ENCODE measurements at regions not wholly inside any gene's neighbourhood (a gene's known extent, or its start where the extent isn't known, plus 50 kb on each side); places are given as distances from the start of the nearest gene placed in this dataset.

DNA sequence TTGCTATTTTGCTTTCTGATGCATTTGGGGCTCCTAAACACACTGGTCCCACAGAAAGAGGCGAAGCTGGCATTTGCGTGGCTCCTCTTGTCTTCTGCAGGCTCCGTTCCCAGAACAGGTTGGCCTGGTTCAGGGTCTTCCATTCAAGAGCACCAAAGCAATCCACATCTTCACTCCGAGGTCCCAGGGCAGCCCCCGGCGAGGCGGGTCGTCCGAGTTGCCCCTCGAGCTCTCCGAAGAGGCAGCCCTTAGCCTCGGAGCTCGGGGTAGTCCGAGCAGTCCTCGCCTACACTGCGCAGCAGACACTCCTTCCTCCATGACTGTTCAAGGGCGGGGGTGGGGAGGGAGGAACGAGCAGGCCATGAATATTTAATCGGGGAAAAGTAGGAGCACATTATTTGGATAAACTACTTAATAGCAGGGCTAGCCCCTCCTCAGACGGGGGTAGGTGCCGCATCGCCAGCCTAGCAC, 321.3 kb downstream of the BLID start:
- TF ChIP-seq EZH2 (IDR thresholded peaks at IDR 0.05; ENCODE audit: insufficient read depth, low read length): no peak
- TF ChIP-seq, protein P1, sequence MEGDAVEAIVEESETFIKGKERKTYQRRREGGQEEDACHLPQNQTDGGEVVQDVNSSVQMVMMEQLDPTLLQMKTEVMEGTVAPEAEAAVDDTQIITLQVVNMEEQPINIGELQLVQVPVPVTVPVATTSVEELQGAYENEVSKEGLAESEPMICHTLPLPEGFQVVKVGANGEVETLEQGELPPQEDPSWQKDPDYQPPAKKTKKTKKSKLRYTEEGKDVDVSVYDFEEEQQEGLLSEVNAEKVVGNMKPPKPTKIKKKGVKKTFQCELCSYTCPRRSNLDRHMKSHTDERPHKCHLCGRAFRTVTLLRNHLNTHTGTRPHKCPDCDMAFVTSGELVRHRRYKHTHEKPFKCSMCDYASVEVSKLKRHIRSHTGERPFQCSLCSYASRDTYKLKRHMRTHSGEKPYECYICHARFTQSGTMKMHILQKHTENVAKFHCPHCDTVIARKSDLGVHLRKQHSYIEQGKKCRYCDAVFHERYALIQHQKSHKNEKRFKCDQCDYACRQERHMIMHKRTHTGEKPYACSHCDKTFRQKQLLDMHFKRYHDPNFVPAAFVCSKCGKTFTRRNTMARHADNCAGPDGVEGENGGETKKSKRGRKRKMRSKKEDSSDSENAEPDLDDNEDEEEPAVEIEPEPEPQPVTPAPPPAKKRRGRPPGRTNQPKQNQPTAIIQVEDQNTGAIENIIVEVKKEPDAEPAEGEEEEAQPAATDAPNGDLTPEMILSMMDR (IDR thresholded peaks at IDR 0.05; ENCODE audit: insufficient read depth, low read depth, low read length): no peak

Measured in astrocyte (in vitro differentiated cells and primary cell).